H1 (cell line): ENCODE measurements at regions not wholly inside any gene's neighbourhood (a gene's known extent, or its start where the extent isn't known, plus 50 kb on each side); places are given as distances from the start of the nearest gene placed in this dataset.

ENCODE experiments used
- MAFK ChIP-seq: IDR thresholded peaks from 2 replicates; pipeline ENCODE4 v1.6.1; 2012; ENCODE audit warnings: low read depth, mild to moderate bottlenecking, improper control_type of control experiment, low read length
- NANOG ChIP-seq: IDR thresholded peaks from 2 replicates; pipeline ENCODE4 v1.6.1; 2011; ENCODE audit warnings: low read length, low read depth, mild to moderate bottlenecking, inconsistent platforms; ENCODE audit not compliant: insufficient read depth, poor library complexity, severe bottlenecking
- NRF1 ChIP-seq: IDR thresholded peaks from 2 replicates; pipeline ENCODE4 v1.6.1; 2011; ENCODE audit warnings: mild to moderate bottlenecking, low read depth, low read length, improper control_type of control experiment
- PHF8 ChIP-seq: fragments of 200-600 bp; sonication (generic); conservative IDR thresholded peaks from 2 replicates; pipeline ENCODE4 v1.7.1; 2012; ENCODE audit warnings: low read depth, mild to moderate bottlenecking, inconsistent platforms, low read length, moderate library complexity
- RFX5 ChIP-seq: IDR thresholded peaks from 2 replicates; pipeline ENCODE4 v1.6.1; 2011; ENCODE audit warnings: low read depth, low read length, improper control_type of control experiment, borderline replicate concordance
- SP4 ChIP-seq: IDR thresholded peaks from 2 replicates; pipeline ENCODE4 v1.6.1; 2012; ENCODE audit warnings: low read length, inconsistent platforms
- TF ChIP-seq, protein P1 (sequence below): IDR thresholded peaks from 2 replicates; pipeline ENCODE4 v1.6.1; 2011; ENCODE audit warnings: low read depth, mild to moderate bottlenecking, low read length; ENCODE audit not compliant: insufficient read depth

DNA sequence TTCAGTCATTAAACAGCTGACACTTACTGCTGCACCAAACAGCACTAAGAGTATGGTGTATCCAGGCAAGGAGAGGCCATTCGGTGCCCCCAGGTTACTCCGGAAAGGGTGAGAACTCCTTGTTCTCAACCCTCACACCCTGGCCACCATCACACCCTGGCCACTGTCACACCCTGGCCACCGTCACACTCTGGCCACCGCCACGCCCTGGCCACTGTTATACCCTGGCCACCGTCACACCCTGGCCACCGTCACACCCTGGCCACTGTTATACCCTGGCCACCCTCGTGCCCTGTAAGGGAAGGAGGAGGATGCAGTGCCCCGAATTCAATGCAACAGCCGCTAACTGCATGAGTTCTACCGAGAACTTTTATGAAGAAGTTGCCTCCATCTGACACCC, 644.4 kb downstream of the TBC1D22A start (continued):
- no peak for TF ChIP-seq NANOG
- no peak for TF ChIP-seq PHF8
- no peak for TF ChIP-seq MAFK
- TF ChIP-seq RFX5, result no peak
- TF ChIP-seq SP4, result no peak
- TF ChIP-seq, protein P1, sequence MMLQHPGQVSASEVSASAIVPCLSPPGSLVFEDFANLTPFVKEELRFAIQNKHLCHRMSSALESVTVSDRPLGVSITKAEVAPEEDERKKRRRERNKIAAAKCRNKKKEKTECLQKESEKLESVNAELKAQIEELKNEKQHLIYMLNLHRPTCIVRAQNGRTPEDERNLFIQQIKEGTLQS, result no peak
- TF ChIP-seq NRF1, result no peak
